ENCODE measurements at regions not wholly inside any gene's neighbourhood (a gene's known extent, or its start where the extent isn't known, plus 50 kb on each side); places are given as distances from the start of the nearest gene placed in this dataset.

DNA sequence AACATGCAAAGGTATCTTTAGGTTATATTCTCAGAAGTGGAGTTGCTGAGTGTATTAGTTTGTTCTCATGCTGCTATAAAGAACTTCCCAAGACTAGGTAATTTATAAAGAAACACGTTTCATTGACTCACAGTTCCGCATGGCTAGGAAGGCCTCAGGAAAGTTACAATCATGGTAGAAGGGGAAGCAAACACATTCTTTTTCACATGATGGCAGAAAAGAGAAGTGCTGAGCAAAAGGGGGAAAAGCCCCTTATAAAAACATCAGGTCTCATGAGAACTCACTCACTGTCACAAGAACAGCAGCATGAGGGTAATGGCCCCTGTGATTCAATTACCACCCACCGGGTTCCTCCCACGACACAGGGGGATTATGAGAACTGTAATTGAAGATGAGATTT lies 163.6 kb upstream of the PRLR start:
- no peak overlapping the region for H4K8ac ChIP-seq (ENCODE audit: extremely low read depth, insufficient read depth, low read length)
- no peak overlapping the region for H3K18ac ChIP-seq (ENCODE audit: extremely low read depth, low read length)
- no peak overlapping the region for H3K9ac ChIP-seq (replicated peaks in 1 of 4; ENCODE audit: extremely low read depth in 1 of 4, low read depth in 3 of 4, low read length in 3 of 4)
- H3K9me3 ChIP-seq (ENCODE audit: insufficient read depth in 2 of 2, low read depth in 1 of 2, low read length in 1 of 2), result peaks cover 5 to 6% of the 10 kb centered on the region in 2 experiments
- DNase-seq (ENCODE audit: low read depth in 1 of 2, low spot score in 2 of 2) (no peak), FAIRE-seq (no peak)
- no peak overlapping the region for H2AK5ac ChIP-seq (ENCODE audit: low read depth, low read length)
- no peaks in the 10 kb centered on the region for H3K79me1 ChIP-seq (ENCODE audit: low read depth, low read length)
- 92% methylated on average over 4 of the region's 4 CpGs; no CpG with 5 or more reads in 1 of the 2 experiments for WGBS, 2 experiments (ENCODE audit: extremely low coverage in 1 of 2, insufficient coverage in 1 of 2, insufficient read length in 1 of 2, insufficient replicate concordance in 2 of 2, low coverage in 1 of 2, low lambda C conversion rate in 2 of 2, missing lambda C conversion rate in 1 of 2)
- ChIA-PET CTCF (ENCODE audit: partially characterized antibody) (interaction anchor here (1.1 kb wide), 1 partner anchor 42 kb away, joined by 4 read pairs; no protein-coding TSS in a partner anchor), POLR2A (ENCODE audit: partially characterized antibody) (no interaction called here)
- no peak overlapping the region for H2AFZ ChIP-seq (ENCODE audit: low read length)
- H3K79me2 ChIP-seq (ENCODE audit: control insufficient read depth in 1 of 2, insufficient read depth in 2 of 2, low read length in 2 of 2), result no peaks in the 10 kb centered on the region
- H3K4me3 ChIP-seq (ENCODE audit: extremely low read depth in 1 of 4, insufficient read depth in 2 of 4, low read depth in 3 of 4, low read length in 4 of 4), result no peak overlapping the region
- no peaks in the 10 kb centered on the region for H3K4me1 ChIP-seq (replicated peaks in 1 of 4; ENCODE audit: control insufficient read depth in 3 of 4, insufficient read depth in 4 of 4, low read length in 3 of 4)
- no peak overlapping the region for H2BK12ac ChIP-seq (ENCODE audit: low read depth, low read length)
- no peak overlapping the region for H2BK5ac ChIP-seq (ENCODE audit: low read depth, low read length)
- H4K20me1 ChIP-seq (replicated peaks in 1 of 2; ENCODE audit: control insufficient read depth in 1 of 2, insufficient read depth in 2 of 2, low read length in 2 of 2), result no peaks in the 10 kb centered on the region
- H3K23me2 ChIP-seq (ENCODE audit: low read depth, low read length), result no peaks in the 10 kb centered on the region
- H3K27me3 ChIP-seq (replicated peaks in 1 of 4; ENCODE audit: control insufficient read depth in 3 of 4, extremely low read depth in 1 of 4, insufficient read depth in 3 of 4, low read length in 3 of 4), result no peaks in the 10 kb centered on the region
- no peak overlapping the region for H3K4ac ChIP-seq (replicated peaks; ENCODE audit: insufficient read length, low read depth, low read length)
- no peak overlapping the region for H2BK120ac ChIP-seq (replicated peaks; ENCODE audit: low read depth, low read length)
- no peak overlapping the region for H3K14ac ChIP-seq (ENCODE audit: insufficient read length)
- H3K4me2 ChIP-seq (ENCODE audit: insufficient read depth in 1 of 2, low read depth in 2 of 2, low read length in 2 of 2), result no peak overlapping the region
- no peaks in the 10 kb centered on the region; a peak in 1 of 8 replicates for H3K36me3 ChIP-seq (ENCODE audit: control insufficient read depth in 2 of 4, insufficient read depth in 4 of 4, low read length in 3 of 4)
- no peak overlapping the region for H2BK15ac ChIP-seq (ENCODE audit: low read length)
- no peak overlapping the region for H4K5ac ChIP-seq (ENCODE audit: insufficient read length, low read depth, low read length)
- no peak overlapping the region for H2BK20ac ChIP-seq (ENCODE audit: low read length)
- H3K56ac ChIP-seq (replicated peaks; ENCODE audit: insufficient read length, low read depth, low read length), result no peak overlapping the region
- H3K23ac ChIP-seq (ENCODE audit: insufficient read length), result no peak overlapping the region
- H3K27ac ChIP-seq (ENCODE audit: low read depth, low read length), result no peak overlapping the region
- H4K91ac ChIP-seq (replicated peaks; ENCODE audit: insufficient read length, low read length), result no peak overlapping the region
- TF ChIP-seq SP2 (IDR thresholded peaks at IDR 0.05; ENCODE audit: low read length) (no peak), CTBP2 (IDR thresholded peaks at IDR 0.05; ENCODE audit: borderline replicate concordance, insufficient read depth, insufficient read length, low read length) (no peak), KDM5A (IDR thresholded peaks at IDR 0.05; ENCODE audit: low read length) (no peak), CBX5 (IDR thresholded peaks at IDR 0.05; ENCODE audit: low read depth, low read length) (no peak), RFX5 (IDR thresholded peaks at IDR 0.05; ENCODE audit: borderline replicate concordance, low read depth, low read length) (no peak), JUN (IDR thresholded peaks at IDR 0.05; ENCODE audit: low read depth, low read length) (no peak), NRF1 (IDR thresholded peaks at IDR 0.05; ENCODE audit: low read depth, low read length) (no peak), CBX8 (IDR thresholded peaks at IDR 0.05; ENCODE audit: borderline replicate concordance, low read depth, low read length) (no peak), ATF3 (IDR thresholded peaks at IDR 0.05; ENCODE audit: insufficient read depth, low read depth, low read length) (no peak), POLR2AphosphoS5 (IDR thresholded peaks at IDR 0.05; ENCODE audit: low read depth, low read length) (no peak), KDM4A (IDR thresholded peaks at IDR 0.05; ENCODE audit: low read depth, low read length, severe bottlenecking) (no peak)
- TF ChIP-seq, protein P1, sequence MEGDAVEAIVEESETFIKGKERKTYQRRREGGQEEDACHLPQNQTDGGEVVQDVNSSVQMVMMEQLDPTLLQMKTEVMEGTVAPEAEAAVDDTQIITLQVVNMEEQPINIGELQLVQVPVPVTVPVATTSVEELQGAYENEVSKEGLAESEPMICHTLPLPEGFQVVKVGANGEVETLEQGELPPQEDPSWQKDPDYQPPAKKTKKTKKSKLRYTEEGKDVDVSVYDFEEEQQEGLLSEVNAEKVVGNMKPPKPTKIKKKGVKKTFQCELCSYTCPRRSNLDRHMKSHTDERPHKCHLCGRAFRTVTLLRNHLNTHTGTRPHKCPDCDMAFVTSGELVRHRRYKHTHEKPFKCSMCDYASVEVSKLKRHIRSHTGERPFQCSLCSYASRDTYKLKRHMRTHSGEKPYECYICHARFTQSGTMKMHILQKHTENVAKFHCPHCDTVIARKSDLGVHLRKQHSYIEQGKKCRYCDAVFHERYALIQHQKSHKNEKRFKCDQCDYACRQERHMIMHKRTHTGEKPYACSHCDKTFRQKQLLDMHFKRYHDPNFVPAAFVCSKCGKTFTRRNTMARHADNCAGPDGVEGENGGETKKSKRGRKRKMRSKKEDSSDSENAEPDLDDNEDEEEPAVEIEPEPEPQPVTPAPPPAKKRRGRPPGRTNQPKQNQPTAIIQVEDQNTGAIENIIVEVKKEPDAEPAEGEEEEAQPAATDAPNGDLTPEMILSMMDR (IDR thresholded peaks at IDR 0.05; ENCODE audit: control extremely low read depth in 1 of 3, insufficient read depth in 1 of 3, low read depth in 1 of 3, low read length in 3 of 3), result no peak

Data from H1 (cell line).